IgD-negative memory B cell (primary cell): ENCODE measurements at regions not wholly inside any gene's neighbourhood (a gene's known extent, or its start where the extent isn't known, plus 50 kb on each side); places are given as distances from the start of the nearest gene placed in this dataset.
A peak's percentile ranks its signal among the peaks of the same experiment; 100 is the strongest.
"Not testable (repeated sequence)": the region's sequence is repeated elsewhere in the genome, so short reads cannot be mapped to it uniquely, and the experiment has no call there.

Experiments
- H3K27ac Mint-ChIP-seq, 3 donors: one replicate each; pipeline ENCODE4 v1.8.0; 2020 to 2022; ENCODE audit warnings: mild to moderate bottlenecking in 3 of 3, mixed read lengths in 3 of 3, moderate library complexity in 1 of 3
- H3K27me3 Mint-ChIP-seq: one replicate; pipeline ENCODE4 v1.8.0; 2021; ENCODE audit warnings: mixed read lengths
- H3K36me3 Mint-ChIP-seq: one replicate; pipeline ENCODE4 v1.8.0; 2020; ENCODE audit warnings: mild to moderate bottlenecking, mixed read lengths
- H3K4me1 Mint-ChIP-seq, 3 donors: one replicate each; pipeline ENCODE4 v1.8.0; 2020 to 2022; ENCODE audit warnings: mixed read lengths in 3 of 3, mild to moderate bottlenecking in 1 of 3
- H3K4me3 Mint-ChIP-seq, 4 donors: one replicate each; pipeline ENCODE4 v1.8.0; 2020 to 2022; ENCODE audit warnings: mild to moderate bottlenecking in 4 of 4, mixed read lengths in 4 of 4, moderate library complexity in 3 of 4
- H3K9me3 Mint-ChIP-seq, 3 donors: one replicate each; pipeline ENCODE4 v1.8.0; 2020 to 2021; ENCODE audit warnings: mixed read lengths in 3 of 3, mild to moderate bottlenecking in 1 of 3

- Mint-ChIP-seq H3K36me3 (no peaks in the 10 kb centered on the region), H3K4me3 (no peak overlapping the region), H3K4me1 (no peaks in the 10 kb centered on the region), H3K27ac (no peak overlapping the region), H3K9me3 (peaks cover 0 to 4% (median 3%) of the 10 kb centered on the region in 3 donors), H3K27me3 (no peaks in the 10 kb centered on the region)
Measured at GRCh38 chr18:38695559-38696280, 1130.1 kb upstream of the CELF4 start.

- Mint-ChIP-seq H3K27me3 (no peaks in the 10 kb centered on the region), H3K27ac (no peak overlapping the region), H3K9me3 (peaks cover 0 to 4% (median 3%) of the 10 kb centered on the region in 3 donors), H3K36me3 (no peaks in the 10 kb centered on the region), H3K4me3 (peak overlapping the region in 1 of 4 donors; percentile 74), H3K4me1 (no peaks in the 10 kb centered on the region)
Measured at GRCh38 chr18:38693104-38693503, 1127.5 kb upstream of the CELF4 start.

GRCh38 chr18:38690626-38691025 is 1125.0 kb upstream of the CELF4 start:
- Mint-ChIP-seq H3K27me3 (no peaks in the 10 kb centered on the region), H3K36me3 (no peaks in the 10 kb centered on the region), H3K27ac (no peak overlapping the region), H3K9me3 (peaks cover 0 to 4% (median 3%) of the 10 kb centered on the region in 3 donors), H3K4me3 (no peak overlapping the region), H3K4me1 (no peaks in the 10 kb centered on the region)

- Mint-ChIP-seq H3K4me3 (no peak overlapping the region), H3K27ac (no peak overlapping the region), H3K27me3 (no peaks in the 10 kb centered on the region), H3K9me3 (peaks cover 0 to 4% (median 3%) of the 10 kb centered on the region in 3 donors), H3K36me3 (no peaks in the 10 kb centered on the region), H3K4me1 (no peaks in the 10 kb centered on the region)
Measured at GRCh38 chr18:38688416-38688815, 1122.8 kb upstream of the CELF4 start.

- H3K4me1 Mint-ChIP-seq: no peaks in the 10 kb centered on the region
- no peaks in the 10 kb centered on the region for H3K27me3 Mint-ChIP-seq
- no peak overlapping the region for H3K4me3 Mint-ChIP-seq
- peaks cover 4 to 9% (median 7%) of the 10 kb centered on the region in 3 donors for H3K9me3 Mint-ChIP-seq
- H3K36me3 Mint-ChIP-seq: no peaks in the 10 kb centered on the region
- H3K27ac Mint-ChIP-seq: no peak overlapping the region
Measured at GRCh38 chr18:38670486-38670885, 1104.9 kb upstream of the CELF4 start.

- Mint-ChIP-seq H3K4me3 (no peak overlapping the region), H3K4me1 (peaks cover 0 to 1% (median 0%) of the 10 kb centered on the region in 3 donors)
Measured at GRCh38 chr18:38664929-38665328, 1099.3 kb upstream of the CELF4 start.

GRCh38 chr18:38663682-38664081 is 1098.1 kb upstream of the CELF4 start:
- Mint-ChIP-seq H3K4me3 (no peak overlapping the region), H3K9me3 (no peaks in the 10 kb centered on the region), H3K4me1 (peaks cover 0 to 1% (median 0%) of the 10 kb centered on the region in 3 donors), H3K27ac (no peak overlapping the region), H3K36me3 (no peaks in the 10 kb centered on the region), H3K27me3 (no peaks in the 10 kb centered on the region)

More at GRCh38 chr18:38664929-38665328, 1099.3 kb upstream of the CELF4 start:
- H3K9me3 Mint-ChIP-seq: no peaks in the 10 kb centered on the region
- H3K27ac Mint-ChIP-seq: no peak overlapping the region
- H3K36me3 Mint-ChIP-seq: no peaks in the 10 kb centered on the region
- H3K27me3 Mint-ChIP-seq: no peaks in the 10 kb centered on the region

GRCh38 chr18:38663270-38663669 is 1097.7 kb upstream of the CELF4 start:
- Mint-ChIP-seq H3K9me3 (no peaks in the 10 kb centered on the region), H3K36me3 (no peaks in the 10 kb centered on the region), H3K4me1 (peaks cover 0 to 1% (median 0%) of the 10 kb centered on the region in 3 donors), H3K27me3 (no peaks in the 10 kb centered on the region), H3K27ac (no peak overlapping the region), H3K4me3 (no peak overlapping the region)

- H3K4me3 Mint-ChIP-seq: no peak overlapping the region
- no peaks in the 10 kb centered on the region for H3K36me3 Mint-ChIP-seq
- H3K27me3 Mint-ChIP-seq: no peaks in the 10 kb centered on the region
Measured at GRCh38 chr18:38654946-38655345, 1089.3 kb upstream of the CELF4 start.

GRCh38 chr18:38651736-38652135 is 1086.1 kb upstream of the CELF4 start:
- Mint-ChIP-seq H3K9me3 (peaks cover 0 to 8% (median 2%) of the 10 kb centered on the region in 3 donors), H3K4me3 (no peak overlapping the region), H3K36me3 (no peaks in the 10 kb centered on the region), H3K4me1 (no peaks in the 10 kb centered on the region), H3K27ac (no peak overlapping the region), H3K27me3 (no peaks in the 10 kb centered on the region)

More at GRCh38 chr18:38654946-38655345, 1089.3 kb upstream of the CELF4 start:
- Mint-ChIP-seq H3K4me1 (no peaks in the 10 kb centered on the region), H3K27ac (no peak overlapping the region), H3K9me3 (peaks cover 0 to 8% (median 2%) of the 10 kb centered on the region in 3 donors)

- no peaks in the 10 kb centered on the region for H3K4me1 Mint-ChIP-seq
- no peaks in the 10 kb centered on the region for H3K36me3 Mint-ChIP-seq
- H3K27me3 Mint-ChIP-seq: no peaks in the 10 kb centered on the region
- peaks cover 2 to 8% (median 2%) of the 10 kb centered on the region in 3 donors for H3K9me3 Mint-ChIP-seq
- H3K27ac Mint-ChIP-seq: no peak overlapping the region
- H3K4me3 Mint-ChIP-seq: no peak overlapping the region
Measured at GRCh38 chr18:38648179-38648578, 1082.6 kb upstream of the CELF4 start.

- no peaks in the 10 kb centered on the region for H3K4me1 Mint-ChIP-seq
- no peaks in the 10 kb centered on the region for H3K27me3 Mint-ChIP-seq
- H3K4me3 Mint-ChIP-seq: no peak overlapping the region
- H3K27ac Mint-ChIP-seq: no peak overlapping the region
- peaks cover 0 to 3% (median 2%) of the 10 kb centered on the region in 3 donors for H3K9me3 Mint-ChIP-seq
- no peaks in the 10 kb centered on the region for H3K36me3 Mint-ChIP-seq
Measured at GRCh38 chr18:38646296-38646695, 1080.7 kb upstream of the CELF4 start.

GRCh38 chr18:38644875-38645641 is 1079.5 kb upstream of the CELF4 start:
- Mint-ChIP-seq H3K36me3 (no peaks in the 10 kb centered on the region), H3K4me1 (no peaks in the 10 kb centered on the region), H3K4me3 (no peak overlapping the region), H3K9me3 (peaks cover 0 to 5% (median 3%) of the 10 kb centered on the region in 3 donors), H3K27ac (no peak overlapping the region), H3K27me3 (no peaks in the 10 kb centered on the region)

- H3K36me3 Mint-ChIP-seq: no peaks in the 10 kb centered on the region
- no peak overlapping the region for H3K4me3 Mint-ChIP-seq
- no peak overlapping the region for H3K27ac Mint-ChIP-seq
- peaks cover 4 to 13% (median 6%) of the 10 kb centered on the region in 3 donors for H3K9me3 Mint-ChIP-seq
- no peaks in the 10 kb centered on the region for H3K27me3 Mint-ChIP-seq
- no peaks in the 10 kb centered on the region for H3K4me1 Mint-ChIP-seq
Measured at GRCh38 chr18:38642711-38643110, 1077.1 kb upstream of the CELF4 start.

- H3K36me3 Mint-ChIP-seq, H3K4me1 Mint-ChIP-seq, H3K4me3 Mint-ChIP-seq, H3K27me3 Mint-ChIP-seq: not testable (repeated sequence)
- peak overlapping the region in 1 of 3 donors; percentile 32 for H3K27ac Mint-ChIP-seq
- H3K9me3 Mint-ChIP-seq: peaks cover 4 to 13% (median 6%) of the 10 kb centered on the region in 3 donors
Measured at GRCh38 chr18:38639700-38640099, 1074.1 kb upstream of the CELF4 start.
